Testis (tissue), 2 donors: ENCODE measurements at regions not wholly inside any gene's neighbourhood (a gene's known extent, or its start where the extent isn't known, plus 50 kb on each side); places are given as distances from the start of the nearest gene placed in this dataset.

Experiments used
- POLR2A ChIP-seq: fragments of 450-650 bp; IDR thresholded peaks from one replicate; pipeline ENCODE4 v1.6.1; 2017; ENCODE audit warnings: antibody characterized with exemption, mild to moderate bottlenecking, moderate library complexity
- TF ChIP-seq, protein P1 (sequence below), 3 experiments: fragments of 450-650 bp in 2 of 3; fragments of 200-600 bp in 1 of 3; sonication (generic) in 1 of 3; IDR thresholded peaks; one replicate each; pipeline ENCODE4 v1.5.1; 2016 to 2019; ENCODE audit warnings: antibody characterized with exemption in 3 of 3, mild to moderate bottlenecking in 2 of 3, moderate library complexity in 1 of 3

DNA sequence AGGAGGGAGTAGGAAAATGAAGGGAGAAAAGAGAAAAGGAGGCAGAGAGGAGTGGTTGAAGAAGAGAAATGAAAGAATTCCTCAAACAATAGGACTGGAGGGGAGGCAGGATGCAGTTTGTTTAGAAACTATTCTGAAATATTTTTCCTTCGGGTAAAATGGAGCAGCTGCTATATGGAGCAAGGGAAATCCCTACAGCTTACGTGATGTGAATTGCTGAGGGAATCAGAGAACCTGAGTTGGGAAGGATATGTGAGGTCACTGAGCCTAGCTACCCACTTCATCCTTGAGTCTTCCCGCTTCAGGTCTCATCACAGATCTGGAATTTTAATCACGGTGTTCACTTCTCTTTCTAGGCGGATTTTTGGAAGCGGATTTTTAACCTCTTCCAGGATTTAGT is 204.3 kb downstream of the ERCC6L2 start:
- TF ChIP-seq, protein P1, sequence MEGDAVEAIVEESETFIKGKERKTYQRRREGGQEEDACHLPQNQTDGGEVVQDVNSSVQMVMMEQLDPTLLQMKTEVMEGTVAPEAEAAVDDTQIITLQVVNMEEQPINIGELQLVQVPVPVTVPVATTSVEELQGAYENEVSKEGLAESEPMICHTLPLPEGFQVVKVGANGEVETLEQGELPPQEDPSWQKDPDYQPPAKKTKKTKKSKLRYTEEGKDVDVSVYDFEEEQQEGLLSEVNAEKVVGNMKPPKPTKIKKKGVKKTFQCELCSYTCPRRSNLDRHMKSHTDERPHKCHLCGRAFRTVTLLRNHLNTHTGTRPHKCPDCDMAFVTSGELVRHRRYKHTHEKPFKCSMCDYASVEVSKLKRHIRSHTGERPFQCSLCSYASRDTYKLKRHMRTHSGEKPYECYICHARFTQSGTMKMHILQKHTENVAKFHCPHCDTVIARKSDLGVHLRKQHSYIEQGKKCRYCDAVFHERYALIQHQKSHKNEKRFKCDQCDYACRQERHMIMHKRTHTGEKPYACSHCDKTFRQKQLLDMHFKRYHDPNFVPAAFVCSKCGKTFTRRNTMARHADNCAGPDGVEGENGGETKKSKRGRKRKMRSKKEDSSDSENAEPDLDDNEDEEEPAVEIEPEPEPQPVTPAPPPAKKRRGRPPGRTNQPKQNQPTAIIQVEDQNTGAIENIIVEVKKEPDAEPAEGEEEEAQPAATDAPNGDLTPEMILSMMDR (IDR thresholded peaks at IDR 0.05) = no peak
- no peak for TF ChIP-seq POLR2A
